ENCODE measurements at regions not wholly inside any gene's neighbourhood (a gene's known extent, or its start where the extent isn't known, plus 50 kb on each side); places are given as distances from the start of the nearest gene placed in this dataset.

DNA sequence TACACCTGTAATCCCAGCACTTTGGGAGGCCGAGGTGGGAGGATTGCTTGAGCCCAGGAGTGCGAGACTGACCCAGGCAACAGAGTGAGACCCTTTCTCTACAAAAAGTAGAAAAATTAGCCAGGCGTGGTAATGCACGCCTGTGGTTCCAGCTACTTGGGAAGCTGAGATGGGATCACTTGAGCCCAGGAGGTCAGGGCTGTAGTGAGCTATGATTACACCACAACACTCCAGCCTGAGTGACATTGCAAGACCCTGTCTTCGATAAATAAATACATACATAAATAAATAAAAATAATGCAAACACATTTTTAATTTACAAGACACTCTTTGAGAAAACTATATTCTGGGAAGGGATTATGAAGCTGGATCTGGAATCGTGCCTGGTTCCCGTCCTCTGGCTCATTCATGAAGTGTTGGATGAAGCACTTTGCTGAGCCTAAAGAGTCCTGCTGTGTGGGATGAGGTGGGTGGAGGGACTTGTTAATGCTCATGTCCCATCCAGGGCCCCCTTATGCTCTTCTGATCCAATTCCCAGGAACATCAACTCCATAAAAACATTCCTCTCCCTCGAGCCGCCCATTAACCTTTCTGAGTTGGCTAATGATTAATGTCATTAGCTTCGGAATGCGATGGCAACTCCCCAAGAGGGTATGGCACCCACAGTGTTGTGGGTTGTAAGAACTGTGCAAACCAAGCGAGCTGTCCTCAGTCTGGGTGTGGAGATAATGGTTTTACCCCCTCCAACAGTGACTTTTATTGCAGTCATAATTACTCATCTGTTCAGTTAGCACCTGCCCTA, 236.3 kb downstream of the BAMBI start:
- Histone ChIP-seq H3K27ac (no peak overlapping the region), H3K4me3 (no peak overlapping the region)

- Histone ChIP-seq H3K27ac (no peak overlapping the region), H3K4me3 (no peak overlapping the region)
Observed at GRCh38 chr10:28914701-28915100, 237.4 kb downstream of the BAMBI start.

- no peak overlapping the region for H3K4me3 ChIP-seq
- H3K27ac ChIP-seq = no peak overlapping the region
Observed at GRCh38 chr10:28915989-28916588, 238.8 kb downstream of the BAMBI start.

DNA sequence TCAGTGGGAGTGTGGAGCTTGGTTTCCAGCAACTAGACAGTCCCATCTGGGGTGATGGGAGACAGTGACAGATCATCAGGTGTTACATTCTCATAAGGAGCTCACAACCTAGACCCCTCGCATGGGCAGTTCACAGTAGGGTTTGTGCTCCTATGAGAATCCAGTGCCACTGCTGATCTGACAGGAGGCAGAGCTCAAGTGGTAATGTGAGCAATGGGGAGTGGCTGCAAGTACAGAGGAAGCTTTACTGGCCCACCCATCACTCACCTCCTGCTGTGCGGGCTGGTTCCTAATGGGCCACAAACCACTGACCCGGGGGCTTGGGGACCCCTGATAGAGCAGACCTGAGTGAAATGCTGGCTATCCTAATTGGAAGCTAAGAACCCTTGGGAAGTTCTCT, 242.8 kb downstream of the BAMBI start:
- Histone ChIP-seq H3K4me3 (no peak overlapping the region), H3K27ac (no peak overlapping the region)

GRCh38 chr10:28922127-28922526, 244.8 kb downstream of the BAMBI start:
- no peak overlapping the region for H3K27ac ChIP-seq
- H3K4me3 ChIP-seq = no peak overlapping the region

GRCh38 chr10:28922861-28923260, 245.5 kb downstream of the BAMBI start:
- Histone ChIP-seq H3K4me3 (no peak overlapping the region), H3K27ac (no peak overlapping the region)

GRCh38 chr10:28924717-28925116, 247.4 kb downstream of the BAMBI start:
- H3K4me3 ChIP-seq = no peak overlapping the region
- no peak overlapping the region for H3K27ac ChIP-seq

- Histone ChIP-seq H3K27ac (no peak overlapping the region), H3K4me3 (no peak overlapping the region)
Observed at GRCh38 chr10:28925121-28925663, 247.9 kb downstream of the BAMBI start.

DNA sequence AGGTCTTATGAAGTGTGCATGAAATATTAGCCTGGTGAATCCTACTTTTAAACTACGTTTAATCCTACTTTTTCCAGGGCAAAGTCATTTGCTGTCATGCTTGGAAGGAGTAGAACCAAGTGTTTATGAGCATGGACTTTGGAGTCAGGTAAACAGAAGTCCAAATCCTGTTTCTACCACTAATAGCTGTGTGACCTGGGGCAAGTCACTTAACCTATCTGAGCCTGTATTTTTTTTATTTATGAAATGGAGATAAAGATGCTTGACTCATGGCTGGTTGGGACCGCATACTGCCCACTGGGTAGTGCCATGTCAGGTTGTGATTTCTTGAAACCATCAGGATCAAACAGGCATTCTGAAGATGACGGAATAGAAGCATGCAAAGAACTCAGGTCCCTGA, 249.6 kb downstream of the BAMBI start:
- no peak overlapping the region for H3K27ac ChIP-seq
- H3K4me3 ChIP-seq = no peak overlapping the region

DNA sequence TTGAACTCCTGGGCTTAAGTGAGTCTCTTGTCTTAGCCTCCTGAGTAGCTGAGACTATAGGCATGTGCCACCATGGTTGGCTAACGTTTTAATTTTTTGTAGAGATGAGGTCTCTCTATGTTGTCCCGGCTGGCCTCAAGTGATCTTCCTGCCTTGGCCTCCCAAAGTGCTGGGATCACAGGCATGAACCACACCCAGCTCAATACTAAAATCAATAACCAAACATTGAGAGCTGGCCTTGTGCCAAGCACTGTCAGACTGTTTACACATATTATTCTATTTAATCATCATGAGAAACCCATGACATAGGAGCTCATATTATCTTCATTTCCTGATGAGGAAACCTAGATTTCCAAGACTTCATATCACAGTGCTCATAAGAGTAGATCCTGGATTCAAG, 251.2 kb downstream of the BAMBI start:
- no peak overlapping the region for H3K27ac ChIP-seq
- H3K4me3 ChIP-seq = no peak overlapping the region

GRCh38 chr10:28929942-28930341, 252.6 kb downstream of the BAMBI start:
- Histone ChIP-seq H3K4me3 (no peak overlapping the region), H3K27ac (no peak overlapping the region)

- Histone ChIP-seq H3K27ac (no peak overlapping the region), H3K4me3 (no peak overlapping the region)
Observed at GRCh38 chr10:28930514-28931495, 253.5 kb downstream of the BAMBI start.

DNA sequence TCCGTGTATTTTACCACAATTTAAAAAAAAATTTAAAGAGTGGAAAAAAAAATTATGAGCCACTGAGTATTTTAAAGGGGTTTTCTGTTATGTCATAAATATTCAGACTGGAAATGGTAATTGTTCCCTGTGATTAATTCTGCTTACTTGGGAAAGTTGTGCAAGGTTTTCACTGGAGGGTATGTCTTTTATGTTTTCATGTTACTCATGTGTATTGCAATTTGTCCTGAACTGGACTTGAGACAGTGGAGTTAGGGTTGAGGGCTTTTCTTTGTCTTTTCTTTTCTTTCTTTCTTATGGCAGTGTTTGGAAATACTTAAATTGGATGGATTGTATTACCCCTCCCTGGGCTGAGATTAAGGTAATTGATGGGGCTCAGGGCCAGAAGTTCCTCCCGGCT, 257.7 kb downstream of the BAMBI start:
- H3K27ac ChIP-seq = no peak overlapping the region
- no peak overlapping the region for H3K4me3 ChIP-seq

DNA sequence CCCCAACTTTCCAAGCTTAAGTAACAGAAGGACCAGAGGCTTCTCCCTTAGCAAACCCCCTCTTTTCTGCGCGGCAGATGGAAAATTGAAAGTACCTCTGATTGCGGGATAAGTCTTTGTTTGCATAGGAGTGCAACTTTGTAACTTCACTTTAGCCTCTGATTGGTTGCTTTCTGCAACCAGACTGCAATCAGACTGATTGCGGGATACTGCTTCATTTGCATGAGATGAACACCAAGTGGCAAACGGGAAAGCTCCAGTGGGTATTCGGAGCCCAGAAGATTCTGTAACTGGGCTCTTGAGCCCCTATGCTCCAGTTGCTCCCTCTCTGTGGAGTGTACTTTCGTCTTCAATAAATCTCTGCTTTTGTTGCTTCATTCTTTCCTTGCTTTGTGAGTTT, 260.6 kb downstream of the BAMBI start:
- H3K4me3 ChIP-seq = no peak overlapping the region

DNA sequence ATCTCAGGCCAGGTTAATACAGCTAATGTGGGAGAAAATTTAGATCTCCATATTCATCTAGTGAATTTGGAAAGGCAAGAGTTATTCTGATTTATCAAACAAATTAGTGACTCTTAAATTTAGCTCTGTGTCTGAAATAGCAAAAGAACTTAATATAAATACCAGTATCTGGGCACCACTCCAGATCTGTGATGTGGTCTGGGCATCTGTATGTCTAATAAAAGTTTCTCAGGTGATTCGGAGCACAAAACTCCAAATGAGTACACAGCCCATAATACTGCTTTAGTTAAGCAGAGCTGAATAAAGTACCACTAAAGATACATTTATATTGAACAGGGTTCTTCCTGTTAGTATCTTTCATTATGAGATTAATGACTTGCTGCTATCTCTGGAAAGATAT, 261.4 kb downstream of the BAMBI start:
- H3K4me3 ChIP-seq = no peak overlapping the region
- no peak overlapping the region for H3K27ac ChIP-seq

More for the DNA sequence above, 260.6 kb downstream of the BAMBI start:
- H3K27ac ChIP-seq = no peak overlapping the region

DNA sequence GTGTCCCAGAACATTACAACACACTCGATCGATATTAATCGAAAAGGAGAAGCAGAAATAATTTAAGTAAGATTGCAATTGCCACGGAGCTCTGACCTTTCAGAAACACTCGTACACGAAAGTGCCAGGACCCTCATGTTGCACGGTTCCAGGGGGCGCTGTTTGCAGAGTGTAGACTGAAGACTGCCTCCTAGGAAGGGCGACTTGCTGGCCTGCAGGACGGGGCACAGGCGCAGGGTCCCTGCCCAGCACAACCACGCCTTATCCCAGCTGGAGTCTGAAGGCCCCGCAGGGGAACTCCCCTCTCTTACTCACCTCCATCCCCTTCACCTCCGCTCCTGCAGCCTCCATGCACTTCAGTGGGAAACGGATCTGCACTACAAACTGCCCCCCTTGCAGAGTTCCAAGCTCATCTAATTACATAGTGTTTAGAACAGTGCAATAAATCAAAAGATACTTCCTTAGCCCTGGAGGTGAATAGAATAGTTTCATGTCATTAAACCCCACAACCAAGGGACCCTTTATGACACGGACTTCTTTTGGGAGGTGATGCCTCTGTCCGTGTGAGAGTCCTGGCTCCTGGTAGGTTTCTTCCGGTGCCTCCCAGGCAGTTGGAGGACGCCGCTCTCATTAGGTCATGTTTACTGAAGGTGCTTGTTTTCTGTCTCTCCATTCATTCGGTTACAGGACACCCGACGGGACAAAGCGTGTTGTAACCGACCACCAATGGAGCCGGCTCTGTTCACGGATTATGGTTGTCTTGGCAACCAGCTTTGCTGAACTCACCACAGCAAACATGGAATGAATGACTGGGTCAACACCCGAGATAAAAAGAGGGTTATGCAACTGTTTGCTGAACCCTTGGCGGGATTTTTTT, 262.2 kb downstream of the BAMBI start:
- no peak overlapping the region for H3K4me3 ChIP-seq
- no peak overlapping the region for H3K27ac ChIP-seq

DNA sequence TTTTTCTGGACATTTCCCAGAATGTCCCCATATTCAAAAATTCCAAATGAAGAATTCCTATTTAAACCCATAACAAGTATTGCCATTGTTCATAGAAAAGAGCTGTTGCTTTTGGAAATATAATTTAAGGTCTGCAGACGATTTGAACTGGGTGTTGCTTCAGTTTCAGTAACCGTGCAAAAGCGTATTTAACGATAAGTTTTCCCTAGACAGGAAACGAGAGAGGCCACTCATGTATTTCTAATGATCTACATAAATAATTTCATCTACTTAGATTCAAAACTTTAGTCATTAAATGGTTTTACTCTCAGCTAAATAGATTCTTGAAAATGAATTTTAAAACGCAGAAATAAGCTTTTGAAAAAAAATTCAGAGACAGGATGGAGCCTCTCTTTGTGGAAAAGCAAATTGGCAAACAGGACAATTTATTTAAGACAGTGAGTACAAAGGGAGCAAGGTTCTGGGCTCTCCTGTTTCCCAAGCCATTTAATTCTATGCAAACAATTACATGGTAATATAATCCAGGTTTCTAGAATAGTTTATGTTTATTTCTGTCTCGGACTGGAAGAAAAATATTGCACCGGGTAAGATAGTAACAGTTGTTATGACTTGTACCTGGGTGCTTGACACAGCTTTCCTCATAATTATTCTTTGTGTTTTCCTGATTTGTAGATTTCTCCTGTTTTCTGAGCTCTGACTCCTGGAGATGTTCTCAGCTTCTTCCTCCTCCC, 263.0 kb downstream of the BAMBI start:
- no peak overlapping the region for H3K4me3 ChIP-seq
- H3K27ac ChIP-seq = no peak overlapping the region

- H3K27ac ChIP-seq = no peak overlapping the region
- no peak overlapping the region for H3K4me3 ChIP-seq
Observed at GRCh38 chr10:28942012-28942411, 264.7 kb downstream of the BAMBI start.

GRCh38 chr10:28945959-28946358, 268.6 kb downstream of the BAMBI start:
- Histone ChIP-seq H3K4me3 (no peak overlapping the region), H3K27ac (no peak overlapping the region)
